DMS153 treated with DMSO at 0.1 percent for 48 hours (cell line): ENCODE measurements at regions not wholly inside any gene's neighbourhood (a gene's known extent, or its start where the extent isn't known, plus 50 kb on each side); places are given as distances from the start of the nearest gene placed in this dataset.
"Not testable (repeated sequence)": the region's sequence is repeated elsewhere in the genome, so short reads cannot be mapped to it uniquely, and the experiment has no call there.

Experiments used
- DNase-seq: peaks from one replicate; lab custom pipeline; 2025; ENCODE audit not compliant: unreplicated experiment; lab: John Stamatoyannopoulos, UW

- no peak for DNase-seq
Measured at GRCh38 chr12:113577464-113578129, 105.9 kb upstream of the LHX5 start.

- DNase-seq, result no peak
Measured at GRCh38 chr12:113575386-113575785, 103.7 kb upstream of the LHX5 start.

- DNase-seq, result no peak
Measured at GRCh38 chr12:113573148-113573547, 101.5 kb upstream of the LHX5 start.

GRCh38 chr12:113571713-113572112 is 100.0 kb upstream of the LHX5 start:
- DNase-seq, result no peak

DNA sequence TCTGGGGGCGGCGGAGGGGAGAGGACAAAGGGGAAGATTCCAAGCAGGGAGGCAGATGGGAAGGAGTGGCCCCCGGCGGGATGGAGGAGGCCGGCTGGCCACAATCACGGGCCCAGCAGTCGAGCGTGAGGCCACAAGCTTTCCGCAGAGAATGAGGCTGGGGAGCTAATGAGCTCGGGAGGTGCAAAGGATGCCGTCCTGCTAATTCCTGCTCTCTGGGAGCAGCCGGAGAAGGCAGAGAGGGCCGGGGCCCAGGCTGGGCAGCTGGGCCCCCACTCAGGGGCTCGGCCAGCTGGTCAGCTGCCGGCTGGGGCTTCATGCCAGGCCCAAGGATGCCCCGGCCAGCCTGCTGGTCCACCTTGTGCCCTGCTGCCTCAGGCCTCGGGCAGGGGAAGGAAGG is 98.1 kb upstream of the LHX5 start:
- no peak for DNase-seq

GRCh38 chr12:113568021-113568420 is 96.3 kb upstream of the LHX5 start:
- DNase-seq, result no peak

GRCh38 chr12:113565368-113565767 is 93.7 kb upstream of the LHX5 start:
- no peak for DNase-seq

DNA sequence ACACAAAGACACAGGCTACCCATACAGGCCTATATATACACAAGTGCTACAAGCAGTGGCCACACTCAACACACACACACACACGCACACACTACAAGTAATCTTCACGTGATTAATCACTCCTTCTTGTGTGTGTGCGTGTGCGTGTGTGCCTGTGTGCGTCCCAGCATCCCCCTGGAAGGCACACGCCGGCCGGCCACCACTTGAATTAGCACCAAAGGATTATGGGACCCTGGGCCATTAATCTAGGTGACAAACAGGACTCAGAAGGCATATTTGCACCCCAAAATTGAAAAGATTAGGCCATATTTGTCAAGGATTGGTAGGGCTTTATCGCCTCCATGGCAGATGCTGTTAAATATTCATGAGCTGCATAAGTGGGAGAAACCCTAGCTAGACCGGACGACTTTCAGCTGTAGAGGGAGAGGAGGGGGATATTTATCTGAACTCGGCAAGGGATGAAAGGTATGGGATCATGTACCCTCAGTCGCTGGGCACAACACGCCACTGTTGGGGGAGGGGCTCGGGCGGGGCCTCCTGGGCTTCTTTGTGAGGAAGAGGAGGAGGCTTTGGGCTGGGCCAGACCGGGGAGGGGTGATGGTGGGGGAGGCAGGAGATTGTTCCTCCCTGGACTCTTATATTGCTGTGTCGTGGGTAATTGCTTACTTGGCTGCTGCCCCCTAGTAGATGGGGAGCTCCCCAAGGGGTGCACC is 89.6 kb upstream of the LHX5 start:
- no peak for DNase-seq

GRCh38 chr12:113559466-113559865 is 87.8 kb upstream of the LHX5 start:
- DNase-seq, result no peak

DNA sequence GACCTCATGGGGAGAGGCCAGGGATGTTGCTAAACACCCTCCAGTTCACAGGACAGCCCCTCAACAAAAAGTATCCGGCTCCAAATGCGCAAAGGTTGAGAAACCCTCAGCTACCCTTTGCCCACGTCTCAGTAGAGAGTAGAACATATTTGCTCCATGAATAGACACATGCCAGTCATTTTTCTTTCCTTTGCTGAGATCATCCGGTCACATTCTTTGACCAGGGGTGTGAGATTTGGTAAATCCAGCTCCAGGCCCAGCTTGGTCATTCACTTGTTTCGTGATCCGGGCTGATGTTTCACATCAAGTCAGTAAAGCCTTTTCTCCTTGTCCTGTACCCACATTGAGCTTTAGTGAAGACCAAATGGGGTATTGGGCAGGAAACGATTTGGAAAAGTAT is 83.6 kb upstream of the LHX5 start:
- DNase-seq, result no peak

- DNase-seq, result no peak
Measured at GRCh38 chr12:113552760-113553159, 81.1 kb upstream of the LHX5 start.

- DNase-seq, result no peak
Measured at GRCh38 chr12:113551563-113551962, 79.9 kb upstream of the LHX5 start.

DNA sequence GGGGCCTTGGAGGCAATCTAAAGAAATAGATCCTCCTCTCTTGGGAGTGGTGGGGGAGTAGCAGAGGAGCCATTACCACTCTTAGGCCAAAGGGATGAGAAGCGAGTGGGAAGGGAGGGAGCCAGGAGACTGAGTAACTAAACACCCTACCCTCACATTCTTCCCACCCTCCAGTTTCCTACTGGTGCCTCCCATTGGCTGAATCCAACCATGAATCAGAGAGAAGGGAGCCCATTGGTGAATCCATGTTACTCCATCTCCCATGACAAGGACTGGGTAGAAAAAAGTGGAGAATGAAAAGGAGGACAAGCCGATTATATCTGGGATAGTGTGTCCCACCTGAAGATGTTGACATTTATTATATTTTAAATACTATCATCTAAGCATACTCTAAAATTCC is 76.8 kb upstream of the LHX5 start:
- no peak for DNase-seq

DNA sequence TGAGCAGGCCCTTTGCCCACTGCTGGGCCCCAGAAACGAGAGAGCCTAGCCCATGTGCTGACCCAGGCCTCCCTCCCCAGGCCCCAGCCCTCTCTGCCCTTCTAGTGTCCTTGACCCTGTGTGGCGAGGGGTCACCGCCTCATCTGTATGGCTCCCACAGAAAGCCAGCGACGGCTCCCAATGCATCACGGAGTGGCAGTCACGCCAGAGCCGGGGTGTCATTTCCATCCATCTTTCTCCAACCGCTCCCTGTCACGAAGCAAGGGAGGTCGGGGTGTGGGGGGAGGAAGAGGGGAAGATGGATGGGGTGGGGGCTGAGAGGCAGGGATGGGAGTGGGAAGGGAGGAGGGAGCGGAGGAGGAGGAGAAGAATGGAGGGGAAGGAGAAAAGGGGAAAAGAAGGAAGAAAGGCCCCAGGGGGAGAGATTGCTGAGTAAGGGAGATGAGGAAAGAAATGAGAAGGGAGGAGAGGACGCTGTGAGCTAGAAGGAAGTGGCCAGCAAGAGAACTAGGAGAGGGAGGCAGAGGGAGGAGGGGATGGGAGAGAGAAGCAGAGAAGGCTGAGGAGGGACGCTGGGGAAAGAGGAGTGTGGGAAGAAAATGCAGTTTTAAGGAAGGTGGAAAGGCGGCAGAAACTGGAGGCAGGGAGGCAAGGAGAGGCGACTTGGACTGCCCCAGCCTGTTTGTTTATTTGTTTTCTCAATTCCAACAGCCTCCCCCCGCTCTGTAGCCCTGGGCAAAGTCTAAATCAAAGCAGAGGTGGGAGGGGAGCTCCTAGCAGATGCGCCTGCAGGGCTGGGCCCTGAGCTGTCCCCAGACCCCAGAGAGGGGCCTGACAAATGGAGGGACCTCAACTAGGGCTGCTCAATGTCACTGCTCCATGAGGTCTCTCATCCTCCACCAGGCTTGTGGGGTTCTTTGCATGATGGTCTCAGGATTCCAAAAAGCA is 75.5 kb upstream of the LHX5 start:
- no peak for DNase-seq

DNA sequence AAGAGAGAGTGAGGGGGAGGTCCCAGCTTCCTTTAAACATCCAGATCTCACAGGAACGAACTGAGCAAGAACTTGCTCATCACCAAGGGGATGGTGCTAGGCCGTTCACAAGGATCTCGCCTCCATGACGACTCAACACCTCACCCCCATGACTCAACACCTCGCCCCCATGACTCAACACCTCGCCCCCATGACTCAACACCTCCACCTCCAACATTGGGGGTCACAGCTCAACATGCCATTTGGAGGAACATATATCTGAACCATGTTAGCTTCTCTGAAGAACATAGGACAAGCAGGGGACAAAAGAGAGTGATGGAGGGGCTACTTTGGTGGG is 66.0 kb upstream of the LHX5 start:
- DNase-seq, result no peak

GRCh38 chr12:113537046-113537750 is 65.5 kb upstream of the LHX5 start:
- no peak for DNase-seq

- no peak for DNase-seq
Measured at GRCh38 chr12:113535100-113535499, 63.4 kb upstream of the LHX5 start.

DNA sequence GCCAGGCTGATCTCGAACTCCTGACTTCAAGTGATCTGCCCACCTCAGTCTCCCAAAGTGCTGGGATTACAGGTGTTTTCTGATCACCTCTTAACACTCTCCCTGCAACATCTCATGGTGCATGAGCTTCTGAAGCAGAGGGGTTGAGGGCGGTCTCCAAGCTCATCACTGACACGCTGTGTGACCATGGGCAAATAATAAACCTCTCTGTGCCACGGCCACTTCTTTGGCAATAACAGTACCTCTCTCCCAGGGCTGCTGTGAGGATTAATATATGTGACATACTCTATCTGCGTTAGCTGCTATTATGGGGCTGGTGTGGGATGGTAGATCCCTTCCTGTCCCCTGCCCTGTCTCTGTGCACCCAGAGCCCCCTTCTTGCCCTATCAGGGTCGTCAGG is 62.9 kb upstream of the LHX5 start:
- DNase-seq, result no peak

- no peak for DNase-seq
Measured at GRCh38 chr12:113533842-113534375, 62.2 kb upstream of the LHX5 start.

DNA sequence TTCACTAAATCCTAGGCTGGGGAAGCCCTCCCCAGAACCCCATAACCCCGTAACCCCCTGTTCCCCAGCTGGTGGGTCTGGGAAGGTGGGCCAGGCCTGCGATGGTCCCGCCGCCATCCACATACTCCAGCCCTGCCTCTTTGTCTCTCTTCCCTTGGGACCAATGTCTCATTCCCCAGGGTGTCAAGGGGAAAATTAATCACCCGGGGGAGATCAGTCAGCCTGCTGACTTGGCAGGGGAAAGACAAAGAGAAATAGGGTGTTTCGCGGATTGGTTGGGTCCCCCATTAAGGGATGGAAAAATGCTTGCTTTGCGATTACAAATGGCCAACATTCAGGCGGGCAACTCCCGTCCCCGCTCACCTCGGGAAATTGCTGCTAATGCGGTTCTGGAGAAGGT is 60.6 kb upstream of the LHX5 start:
- DNase-seq, result no peak

DNA sequence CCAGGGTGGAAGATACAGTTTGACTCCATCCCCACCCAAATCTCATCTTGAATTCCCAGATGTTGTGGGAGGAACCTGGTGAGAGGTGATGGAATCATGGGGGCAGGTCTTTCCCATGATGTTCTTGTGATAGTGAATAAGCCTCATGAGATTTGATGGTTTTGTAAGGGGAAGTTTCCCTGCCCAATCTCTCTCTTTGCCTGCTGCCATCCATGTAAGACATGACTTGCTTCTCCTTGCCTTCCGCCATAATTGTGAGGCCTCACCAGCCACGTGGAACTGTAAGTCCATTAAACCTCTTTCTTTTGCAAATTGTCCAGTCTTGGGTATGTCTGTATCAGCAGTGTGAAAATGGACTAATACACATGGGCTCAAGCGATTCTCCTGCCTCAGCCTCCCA is 59.4 kb upstream of the LHX5 start:
- DNase-seq, result not testable (repeated sequence)
